ENCODE measurements at regions not wholly inside any gene's neighbourhood (a gene's known extent, or its start where the extent isn't known, plus 50 kb on each side); places are given as distances from the start of the nearest gene placed in this dataset.
"Not testable (repeated sequence)": the region's sequence is repeated elsewhere in the genome, so short reads cannot be mapped to it uniquely, and the experiment has no call there.

- DNase-seq: no peak
Measured at GRCh38 chrX:52261125-52261462, 76.4 kb downstream of the MAGED4 start.

DNA sequence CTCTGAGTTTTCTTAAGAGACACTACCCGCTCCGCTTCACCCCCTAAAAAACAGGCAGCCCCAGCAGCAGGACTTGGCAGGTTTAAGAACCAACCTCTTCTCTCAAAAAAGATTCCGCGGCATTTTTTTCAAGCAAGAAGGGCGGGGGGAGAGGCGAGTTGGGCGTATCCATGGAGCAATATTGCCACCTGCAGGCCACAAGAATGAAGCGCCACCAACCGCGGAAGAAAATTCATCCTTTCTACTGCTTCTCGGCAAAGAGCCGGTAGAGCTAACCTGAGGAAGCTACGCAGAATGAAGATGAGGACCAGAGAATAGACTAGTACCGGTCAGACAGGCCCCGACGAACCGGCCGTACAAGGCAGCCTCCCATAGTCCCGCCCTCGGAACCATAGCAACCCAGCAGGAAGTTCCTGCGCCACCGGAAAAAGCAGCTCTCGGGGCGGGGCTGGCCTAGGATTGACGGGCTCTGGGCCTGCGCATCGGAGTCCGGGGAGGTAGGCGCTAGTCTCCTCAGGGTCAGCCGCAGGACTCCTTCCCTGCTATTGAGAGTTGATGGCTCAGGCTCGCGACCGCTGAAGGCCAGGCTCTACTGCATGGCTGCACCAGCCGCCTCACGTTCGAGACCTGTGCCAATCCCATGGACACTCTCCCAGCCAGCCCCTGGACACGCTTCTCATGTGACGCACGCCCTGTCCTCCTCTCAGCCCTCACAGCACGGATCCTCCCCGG, 76.9 kb downstream of the MAGED4 start:
- peak; percentile 81 for DNase-seq

- DNase-seq: no peak
Measured at GRCh38 chrX:52262195-52262546, 77.5 kb downstream of the MAGED4 start.

GRCh38 chrX:52263417-52263816, 78.7 kb downstream of the MAGED4 start:
- no peak for DNase-seq

GRCh38 chrX:52265713-52266112, 81.0 kb downstream of the MAGED4 start:
- no peak for DNase-seq

DNA sequence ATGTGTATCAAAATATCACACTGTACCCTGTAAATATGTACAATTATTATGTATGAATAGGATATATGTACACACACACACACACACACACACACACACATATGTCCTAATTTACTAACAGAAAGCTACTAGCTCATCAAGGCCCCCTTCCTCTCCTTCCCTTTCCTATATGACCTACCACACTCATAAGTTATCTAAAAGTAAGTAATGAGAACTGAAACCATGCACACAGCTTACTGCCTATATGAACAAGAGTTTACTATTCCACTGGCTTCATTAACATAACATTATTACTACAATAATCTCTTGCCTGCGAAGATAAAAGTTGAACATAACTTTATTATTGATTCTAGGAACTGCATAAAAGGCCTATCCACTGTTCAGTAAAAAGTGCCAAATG, 83.8 kb downstream of the MAGED4 start:
- DNase-seq: not testable (repeated sequence)

- no peak for DNase-seq
Measured at GRCh38 chrX:52270453-52271116, 85.9 kb downstream of the MAGED4 start.

DNA sequence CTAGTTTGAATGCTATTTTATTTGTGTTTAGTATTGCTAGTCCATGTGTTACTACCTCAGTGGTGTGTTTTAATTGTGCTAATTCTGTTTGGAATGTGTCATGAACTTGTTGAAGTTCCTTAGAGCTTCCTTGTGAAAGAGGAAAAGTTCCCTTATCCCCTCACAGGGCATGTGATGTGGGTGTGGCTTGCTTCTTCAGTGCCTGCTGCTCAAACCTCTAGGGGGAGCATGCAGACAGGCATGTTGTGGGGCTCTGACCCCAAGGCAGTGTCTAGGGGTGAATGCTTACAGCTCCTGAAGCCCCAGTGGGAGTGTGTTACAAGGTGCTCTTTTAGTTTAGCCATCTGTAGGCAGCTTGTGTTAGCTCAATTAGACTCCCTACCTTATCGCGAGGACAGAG, 86.5 kb downstream of the MAGED4 start:
- DNase-seq: peak; percentile 2

- DNase-seq: no peak
Measured at GRCh38 chrX:52277666-52278065, 91.2 kb upstream of the XAGE2 start.

- DNase-seq: no peak
Measured at GRCh38 chrX:52280812-52281211, 88.0 kb upstream of the XAGE2 start.

DNA sequence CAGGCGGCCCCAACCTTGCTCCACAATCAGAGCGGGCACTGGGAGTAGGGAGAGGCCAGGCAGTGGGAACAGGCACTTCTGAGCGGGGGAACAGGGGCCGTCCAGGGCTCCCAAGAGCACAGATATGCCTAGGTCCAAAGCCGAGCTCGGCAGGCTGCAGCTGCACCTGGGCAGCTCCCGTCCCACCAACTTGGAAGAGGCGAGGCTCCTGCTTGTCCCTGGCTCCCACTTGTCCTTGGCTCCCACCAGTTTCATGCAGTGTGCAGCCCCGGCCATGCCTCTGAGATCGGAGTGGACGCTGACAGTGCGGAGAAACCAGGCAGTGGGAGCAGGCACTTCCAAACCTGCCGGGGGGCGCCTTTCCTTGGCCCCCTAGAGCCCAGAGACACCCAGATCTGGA, 84.0 kb upstream of the XAGE2 start:
- DNase-seq: no peak

DNA sequence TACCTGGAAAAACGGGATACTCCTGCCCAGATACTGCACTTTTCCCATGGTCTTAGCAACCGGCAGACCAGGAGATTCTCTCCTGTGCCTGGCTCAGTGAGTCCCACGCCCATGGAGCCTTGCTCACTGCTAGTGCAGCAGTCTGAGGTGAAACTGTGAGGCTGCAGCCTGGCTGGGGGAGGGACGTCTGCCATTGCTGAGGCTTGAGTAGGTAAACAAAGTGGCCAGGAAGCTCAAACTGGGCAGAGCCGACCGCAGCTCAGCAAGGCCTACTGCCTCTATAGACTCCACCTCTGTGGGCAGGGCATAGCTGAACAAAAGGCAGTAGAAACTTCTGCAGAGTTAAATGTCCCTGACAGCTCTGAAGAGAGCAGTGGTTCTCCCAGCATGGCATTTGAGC, 69.9 kb upstream of the XAGE2 start:
- not testable (repeated sequence) for DNase-seq

- DNase-seq: not testable (repeated sequence)
Measured at GRCh38 chrX:52308532-52308931, 60.3 kb upstream of the XAGE2 start.
